Panc1 (cell line): ENCODE measurements at regions not wholly inside any gene's neighbourhood (a gene's known extent, or its start where the extent isn't known, plus 50 kb on each side); places are given as distances from the start of the nearest gene placed in this dataset.

Experiments used
- ATAC-seq: fragments of 200-7000 bp; cut with Tn5 transposase; 2 replicates; pipeline ENCODE4 v1.9.1; 2020; ENCODE audit warnings: mild to moderate bottlenecking, moderate library complexity
- BruUV-seq: library from RNA; stranded (reverse); fragments of 400-500 nt; replicated peaks from 2 replicates; lab custom pipeline; 2021; lab: Mats Ljungman, UMichigan
- CTCF ChIA-PET: fragments of 300-600 bp; sonication (Branson Sonifier 250); formaldehyde crosslinking; loops from one replicate; lab custom pipeline; 2022; ENCODE audit warnings: antibody characterized with exemption; lab: Charles Lee
- POLR2A ChIA-PET: fragments of 300-600 bp; sonication (Branson Sonifier 250); formaldehyde crosslinking; loops from one replicate; lab custom pipeline; 2022; ENCODE audit warnings: antibody characterized with exemption; lab: Charles Lee
- DNase-seq: peaks from one replicate; pipeline ENCODE4 v3.0.0-alpha.2; 2010; ENCODE audit warnings: low read depth, low spot score
- H3K27ac ChIP-seq: 2 replicates; pipeline ENCODE4 v1.5.1; 2011; ENCODE audit warnings: mild to moderate bottlenecking, low read length, inconsistent platforms
- H3K27me3 ChIP-seq: fragments of 200-500 bp; sonication (Bioruptor generic); 2 replicates; pipeline ENCODE4 v1.6.0; 2014; ENCODE audit warnings: low read length, inconsistent platforms; ENCODE audit not compliant: control insufficient read depth, insufficient read depth
- H3K36me3 ChIP-seq: fragments of 200-500 bp; sonication (Bioruptor generic); 2 replicates; pipeline ENCODE4 v1.5.1; 2014; ENCODE audit warnings: inconsistent platforms, mild to moderate bottlenecking, low read length, moderate library complexity; ENCODE audit not compliant: control insufficient read depth, insufficient read depth
- H3K4me1 ChIP-seq: 2 replicates; pipeline ENCODE4 v1.5.1; 2011; ENCODE audit warnings: inconsistent platforms, mild to moderate bottlenecking, low read length, moderate library complexity; ENCODE audit not compliant: control insufficient read depth, insufficient read depth
- H3K4me3 ChIP-seq, 2 experiments: 2 replicates each; pipeline ENCODE4 v1.5.1; 2011 to 2012; ENCODE audit warnings: low read depth in 2 of 2, low read length in 2 of 2, mild to moderate bottlenecking in 2 of 2, inconsistent platforms in 1 of 2, moderate library complexity in 1 of 2
- H3K9me3 ChIP-seq: fragments of 200-500 bp; sonication (Bioruptor generic); 2 replicates; pipeline ENCODE4 v1.5.1; 2014; ENCODE audit warnings: low read depth, mild to moderate bottlenecking, inconsistent platforms, low read length, moderate library complexity; ENCODE audit not compliant: control insufficient read depth, insufficient read depth
- CTCF ChIP-seq: fragments of 450-650 bp; IDR thresholded peaks from 2 replicates; pipeline ENCODE4 v1.5.1; 2017; ENCODE audit warnings: mild to moderate bottlenecking
- POLR2AphosphoS5 ChIP-seq: IDR thresholded peaks from 2 replicates; pipeline ENCODE4 v1.6.1; 2012; ENCODE audit warnings: mild to moderate bottlenecking, low read depth, low read length, moderate library complexity
- REST ChIP-seq, 2 experiments: IDR thresholded peaks; 2 replicates each; pipeline ENCODE4 v1.6.1; 2011 to 2012; ENCODE audit warnings: low read depth in 2 of 2, control low read depth in 1 of 2, low read length in 1 of 2, mild to moderate bottlenecking in 1 of 2, moderate library complexity in 1 of 2; ENCODE audit not compliant: insufficient read depth in 1 of 2
- SIN3A ChIP-seq: IDR thresholded peaks from 2 replicates; pipeline ENCODE4 v1.6.1; 2012; ENCODE audit warnings: low read depth, mild to moderate bottlenecking, low read length, moderate library complexity, borderline replicate concordance; ENCODE audit not compliant: insufficient read depth
- TCF7L2 ChIP-seq: IDR thresholded peaks from 2 replicates; pipeline ENCODE4 v1.6.1; 2011; ENCODE audit warnings: mild to moderate bottlenecking, low read depth, low read length, inconsistent platforms
- in situ Hi-C: cut with HindIII; loops from 2 replicates; pipeline ENCODE4 v1.10.0; 2016; ENCODE audit warnings: low sequenced_read_pairs, low pct_unique_long_range_greater_than_20kb
- intact Hi-C: fragments of 100-400 bp; cut with micrococcal nuclease; formaldehyde crosslinking; loops from one replicate; pipeline ENCODE4 v1.10.0; 2022; ENCODE audit not compliant: unreplicated experiment

DNA sequence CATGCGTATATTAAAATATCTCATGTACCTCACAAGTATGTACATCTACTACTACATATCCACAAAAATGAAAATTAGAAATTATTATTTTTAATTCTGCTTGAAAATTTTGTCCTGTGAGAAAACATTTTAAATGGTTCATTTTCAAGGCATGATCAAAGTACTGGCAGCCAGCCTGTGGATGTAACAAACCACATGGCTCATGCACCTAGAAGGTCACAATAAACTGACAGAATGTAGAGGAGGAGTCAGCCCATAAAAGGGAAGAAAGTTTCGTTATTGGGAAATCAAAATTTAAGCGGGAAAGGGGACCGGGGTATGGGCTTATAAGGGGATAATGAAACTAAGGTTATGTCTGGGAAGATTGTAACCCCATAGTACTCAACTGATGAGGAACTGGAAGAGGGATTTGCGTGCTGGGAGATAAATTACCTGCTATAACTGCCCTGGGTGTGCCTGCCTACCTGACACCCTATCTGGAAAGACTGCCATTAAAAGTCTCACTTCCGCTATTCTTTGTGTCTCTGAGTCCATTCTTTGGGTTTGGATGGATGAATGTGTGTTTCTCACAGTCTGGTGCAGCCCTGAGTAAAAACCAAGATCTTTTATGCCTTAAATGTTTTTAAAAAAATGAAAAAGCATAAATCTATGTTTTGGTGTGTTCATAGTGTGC is 62.2 kb upstream of the PCED1B start:
- in situ Hi-C loops (no loop called here), intact Hi-C loops (loop anchor here (10.0 kb wide), 1 partner anchor 72 kb away; no protein-coding TSS in a partner anchor)
- ChIA-PET POLR2A (no interaction called here), CTCF (no interaction called here)
- Histone ChIP-seq H3K9me3 (no peaks in the 10 kb centered on the region), H3K27ac (no peak overlapping the region), H3K4me1 (no peaks in the 10 kb centered on the region), H3K36me3 (no peaks in the 10 kb centered on the region), H3K27me3 (no peaks in the 10 kb centered on the region), H3K4me3 (no peak overlapping the region)
- ATAC-seq, result no peak
- no peak for DNase-seq
- no TSS peak for BruUV-seq
- TF ChIP-seq TCF7L2, result no peak
- no peak for TF ChIP-seq SIN3A
- no peak for TF ChIP-seq POLR2AphosphoS5
- TF ChIP-seq CTCF, result no peak
- TF ChIP-seq REST (IDR thresholded peaks at IDR 0.05; ENCODE audit: insufficient read depth in 1 of 2, low read depth in 2 of 2, low read length in 1 of 2), result no peak

DNA sequence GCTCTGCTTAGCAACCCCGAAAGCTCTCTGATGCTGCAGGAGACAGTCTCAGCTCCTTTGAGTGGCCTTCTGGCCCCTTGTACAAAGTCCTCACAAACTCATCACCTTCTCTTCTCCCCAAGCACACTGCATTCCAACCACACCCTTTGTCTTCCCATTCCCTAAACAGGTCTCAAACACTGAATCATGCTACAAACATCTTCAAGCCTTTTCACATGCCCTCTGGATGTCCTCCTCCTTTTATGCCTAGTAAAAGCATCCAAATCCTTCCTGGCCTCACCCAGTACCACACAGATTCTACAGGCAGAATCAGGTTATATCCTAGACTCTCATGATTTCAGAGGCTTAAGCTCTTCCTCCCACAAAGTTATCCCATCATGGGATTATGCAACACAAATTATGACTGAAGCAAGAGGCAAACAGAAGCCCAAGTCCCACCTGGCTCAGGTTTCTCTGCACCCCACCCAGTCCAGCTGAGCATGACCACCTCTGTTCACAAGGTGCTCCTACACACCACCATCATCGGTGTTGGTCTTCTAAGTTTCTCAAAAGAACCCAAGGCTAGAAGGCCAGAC is 61.4 kb upstream of the PCED1B start:
- no peak overlapping the region for H3K27ac ChIP-seq
- BruUV-seq, result no TSS peak
- H3K4me1 ChIP-seq, result no peaks in the 10 kb centered on the region
- no peaks in the 10 kb centered on the region for H3K9me3 ChIP-seq
- CTCF ChIA-PET, result no interaction called here
- no peak for ATAC-seq
- no peak for TF ChIP-seq POLR2AphosphoS5
- H3K27me3 ChIP-seq, result no peaks in the 10 kb centered on the region
- H3K4me3 ChIP-seq, result no peak overlapping the region
- intact Hi-C loops (loop anchor here (10.0 kb wide), 1 partner anchor 73 kb away; no protein-coding TSS in a partner anchor), in situ Hi-C loops (no loop called here)
- no peak for DNase-seq
- POLR2A ChIA-PET, result no interaction called here
- H3K36me3 ChIP-seq, result no peaks in the 10 kb centered on the region
